GM23338 (cell line): ENCODE measurements at regions not wholly inside any gene's neighbourhood (a gene's known extent, or its start where the extent isn't known, plus 50 kb on each side); places are given as distances from the start of the nearest gene placed in this dataset.

Experiments used
- ATAC-seq: fragments of 200-7000 bp; cut with Tn5 transposase; 3 replicates; pipeline ENCODE4 v1.9.1; 2020
- DNase-seq: peaks from one replicate; pipeline ENCODE4 v3.0.0-alpha.2; 2015; ENCODE audit warnings: low spot score
- H2AFZ ChIP-seq: fragments of 200-600 bp; sonication (generic); 2 replicates; pipeline ENCODE4 v1.8.0; 2016; ENCODE audit warnings: antibody characterized with exemption, mild to moderate bottlenecking, moderate library complexity
- H3F3A ChIP-seq: fragments of 200-600 bp; sonication (generic); replicated peaks from 2 replicates; pipeline ENCODE4 v1.8.0; 2017; ENCODE audit warnings: antibody characterized with exemption, mixed run types, low read depth
- H3K27ac ChIP-seq: fragments of 200-600 bp; sonication (generic); 2 replicates; pipeline ENCODE4 v1.6.1; 2016; ENCODE audit warnings: low read depth
- H3K27me3 ChIP-seq: fragments of 200-600 bp; sonication (generic); 2 replicates; pipeline ENCODE4 v1.8.0; 2016; ENCODE audit warnings: mild to moderate bottlenecking, mixed run types, moderate library complexity; ENCODE audit not compliant: insufficient read depth
- H3K36me3 ChIP-seq: fragments of 200-600 bp; sonication (generic); 2 replicates; pipeline ENCODE4 v1.8.0; 2016; ENCODE audit warnings: mild to moderate bottlenecking; ENCODE audit not compliant: insufficient read depth
- H3K4me1 ChIP-seq: fragments of 200-600 bp; sonication (generic); 2 replicates; pipeline ENCODE4 v1.8.0; 2016; ENCODE audit warnings: mild to moderate bottlenecking, moderate library complexity; ENCODE audit not compliant: insufficient read depth
- H3K4me2 ChIP-seq: fragments of 200-600 bp; sonication (generic); 2 replicates; pipeline ENCODE4 v1.7.1; 2017; ENCODE audit warnings: mixed run types
- H3K4me3 ChIP-seq: fragments of 200-600 bp; sonication (generic); 2 replicates; pipeline ENCODE4 v1.6.1; 2016; ENCODE audit warnings: mixed run types
- H3K79me2 ChIP-seq: fragments of 200-600 bp; sonication (generic); replicated peaks from 2 replicates; pipeline ENCODE4 v1.8.0; 2017; ENCODE audit warnings: mild to moderate bottlenecking; ENCODE audit not compliant: insufficient read depth
- H3K9me2 ChIP-seq: fragments of 200-600 bp; sonication (generic); 2 replicates; pipeline ENCODE4 v1.8.0; 2017; ENCODE audit not compliant: insufficient read depth
- H4K20me1 ChIP-seq: fragments of 200-600 bp; sonication (generic); replicated peaks from 2 replicates; pipeline ENCODE4 v1.8.0; 2017; ENCODE audit warnings: mild to moderate bottlenecking; ENCODE audit not compliant: insufficient read depth
- H3K27ac Mint-ChIP-seq: 2 replicates; pipeline ENCODE4 v1.8.0; 2020; ENCODE audit warnings: inconsistent platforms, mild to moderate bottlenecking, moderate library complexity, mixed read lengths
- H3K27me3 Mint-ChIP-seq: 3 replicates; pipeline ENCODE4 v1.8.0; 2022; ENCODE audit warnings: low read depth, mild to moderate bottlenecking, moderate library complexity, mixed read lengths, inconsistent platforms; ENCODE audit not compliant: insufficient read depth, poor library complexity
- H3K36me3 Mint-ChIP-seq: 3 replicates; pipeline ENCODE4 v1.8.0; 2021; ENCODE audit warnings: low read depth, mild to moderate bottlenecking, inconsistent platforms, moderate library complexity, mixed read lengths
- H3K4me1 Mint-ChIP-seq: 3 replicates; pipeline ENCODE4 v1.8.0; 2020; ENCODE audit warnings: mild to moderate bottlenecking, inconsistent platforms, mixed read lengths
- H3K4me3 Mint-ChIP-seq: 3 replicates; pipeline ENCODE4 v1.8.0; 2021; ENCODE audit warnings: moderate library complexity, mild to moderate bottlenecking, inconsistent platforms, mixed read lengths
- H3K9me3 Mint-ChIP-seq: 3 replicates; pipeline ENCODE4 v1.8.0; 2020; ENCODE audit warnings: moderate library complexity, mild to moderate bottlenecking, inconsistent platforms, mixed read lengths
- CREB1 ChIP-seq: fragments of 250-450 bp; sonication (Bioruptor Pico); IDR thresholded peaks from 2 replicates; pipeline ENCODE4 v1.5.0; 2020; ENCODE audit warnings: low read depth, mild to moderate bottlenecking, moderate library complexity
- CTCF ChIP-seq, 2 experiments: fragments of 200-600 bp in 1 of 2; sonication (generic) in 1 of 2; conservative IDR thresholded peaks; 2 replicates each; pipeline versions ENCODE4 v1.5.1 to v1.6.1; 2016 to 2017; ENCODE audit warnings: antibody characterized with exemption in 2 of 2, low read depth in 2 of 2, mild to moderate bottlenecking in 2 of 2, moderate library complexity in 1 of 2
- EZH2 ChIP-seq: fragments of 200-600 bp; sonication (generic); IDR thresholded peaks from one replicate; pipeline ENCODE4 v1.8.0; 2017; ENCODE audit warnings: antibody characterized with exemption, mild to moderate bottlenecking, low read depth; ENCODE audit not compliant: unreplicated experiment
- EZH2phosphoT487 ChIP-seq: fragments of 200-600 bp; sonication (generic); IDR thresholded peaks from one replicate; pipeline ENCODE4 v1.8.1; 2018; ENCODE audit warnings: antibody characterized with exemption; ENCODE audit not compliant: unreplicated experiment
- JUNB ChIP-seq: IDR thresholded peaks from one replicate; pipeline ENCODE4 v1.6.1; 2016; ENCODE audit warnings: antibody characterized with exemption; ENCODE audit not compliant: unreplicated experiment
- NANOG ChIP-seq: IDR thresholded peaks from 2 replicates; pipeline ENCODE4 v1.6.1; 2016; ENCODE audit warnings: antibody characterized with exemption, borderline replicate concordance
- POLR2AphosphoS5 ChIP-seq: IDR thresholded peaks from 2 replicates; pipeline ENCODE4 v1.6.1; 2016; ENCODE audit warnings: antibody characterized with exemption, low read depth
- REST ChIP-seq: IDR thresholded peaks from one replicate; pipeline ENCODE4 v1.6.1; 2018; ENCODE audit warnings: antibody characterized with exemption; ENCODE audit not compliant: unreplicated experiment
- ZNF114 ChIP-seq: fragments of 250-450 bp; sonication (Bioruptor Pico); IDR thresholded peaks from 2 replicates; pipeline ENCODE4 v1.5.0; 2020; ENCODE audit warnings: mild to moderate bottlenecking, moderate library complexity
- ZNF331 ChIP-seq: fragments of 250-450 bp; sonication (Bioruptor Pico); IDR thresholded peaks from 2 replicates; pipeline ENCODE4 v1.5.0; 2020; ENCODE audit warnings: low read depth, mild to moderate bottlenecking, moderate library complexity
- ZNF462 ChIP-seq: fragments of 250-450 bp; sonication (Bioruptor Pico); IDR thresholded peaks from 2 replicates; pipeline ENCODE4 v1.5.0; 2020; ENCODE audit warnings: mild to moderate bottlenecking, moderate library complexity

- Histone ChIP-seq H3K9me2 (peaks cover 14% of the 10 kb centered on the region; the same call in 1 of the 2 replicates), H4K20me1 (no peaks in the 10 kb centered on the region), H3K79me2 (no peaks in the 10 kb centered on the region), H3K27me3 (no peaks in the 10 kb centered on the region), H3K4me2 (no peak overlapping the region), H3K27ac (no peak overlapping the region), H3K4me3 (no peak overlapping the region), H3K36me3 (no peaks in the 10 kb centered on the region), H3F3A (no peaks in the 10 kb centered on the region), H3K4me1 (no peaks in the 10 kb centered on the region), H2AFZ (no peak overlapping the region)
- no peak overlapping the region for H3K27ac Mint-ChIP-seq
- H3K27me3 Mint-ChIP-seq: peaks cover 8% of the 10 kb centered on the region
- no peak for TF ChIP-seq ZNF331
- no peak for TF ChIP-seq REST
- no peak for TF ChIP-seq CREB1 (CRISPR knock-in tag)
- no peak for TF ChIP-seq NANOG
- TF ChIP-seq ZNF114 (CRISPR knock-in tag): no peak
- TF ChIP-seq JUNB: no peak
- TF ChIP-seq CTCF (conservative IDR thresholded peaks at IDR 0.05; ENCODE audit: low read depth in 2 of 2): no peak
- no peaks in the 10 kb centered on the region for H3K36me3 Mint-ChIP-seq
- peaks cover 12% of the 10 kb centered on the region; the same call in 2 of the 3 replicates for H3K4me1 Mint-ChIP-seq
- no peaks in the 10 kb centered on the region for H3K9me3 Mint-ChIP-seq
- H3K4me3 Mint-ChIP-seq: no peak overlapping the region
- DNase-seq: no peak
- ATAC-seq: no peak
Observed at GRCh38 chr2:234839285-234839684, 112.5 kb upstream of the SH3BP4 start.

GRCh38 chr2:234836271-234836670, 115.5 kb upstream of the SH3BP4 start:
- no peaks in the 10 kb centered on the region for H3K79me2 ChIP-seq
- peaks cover 10% of the 10 kb centered on the region; the same call in 1 of the 2 replicates for H3K9me2 ChIP-seq
- no peak overlapping the region for H2AFZ ChIP-seq
- no peak overlapping the region for H3K4me2 ChIP-seq
- no peak overlapping the region for H3K4me3 Mint-ChIP-seq
- no peak for DNase-seq
- no peaks in the 10 kb centered on the region for H3K36me3 ChIP-seq
- no peak for ATAC-seq
- H4K20me1 ChIP-seq: no peaks in the 10 kb centered on the region
- no peaks in the 10 kb centered on the region for H3F3A ChIP-seq
- no peaks in the 10 kb centered on the region for H3K4me1 ChIP-seq
- no peaks in the 10 kb centered on the region; the same call in 2 of the 3 replicates for H3K36me3 Mint-ChIP-seq
- H3K4me3 ChIP-seq: no peak overlapping the region
- H3K9me3 Mint-ChIP-seq: no peaks in the 10 kb centered on the region
- H3K27ac ChIP-seq: no peak overlapping the region
- peaks cover 10% of the 10 kb centered on the region for H3K27me3 Mint-ChIP-seq
- H3K27me3 ChIP-seq: no peaks in the 10 kb centered on the region
- H3K4me1 Mint-ChIP-seq: peaks cover 12% of the 10 kb centered on the region; the same call in 2 of the 3 replicates
- no peak overlapping the region for H3K27ac Mint-ChIP-seq
- TF ChIP-seq NANOG: no peak
- no peak for TF ChIP-seq POLR2AphosphoS5
- no peak for TF ChIP-seq ZNF462 (CRISPR knock-in tag)
- TF ChIP-seq EZH2: no peak
- TF ChIP-seq EZH2phosphoT487: no peak
- TF ChIP-seq ZNF331: no peak
